Lower lobe of right lung (tissue), 2 donors: ENCODE measurements at regions not wholly inside any gene's neighbourhood (a gene's known extent, or its start where the extent isn't known, plus 50 kb on each side); places are given as distances from the start of the nearest gene placed in this dataset.

ENCODE experiments used
- ATAC-seq, 2 donors: fragments of 200-7000 bp; cut with Tn5 transposase; one replicate each; pipeline ENCODE4 v1.9.1; 2020 to 2022; ENCODE audit warnings: mild to moderate bottlenecking in 2 of 2, moderate library complexity in 2 of 2
- DNase-seq: peaks from one replicate; pipeline ENCODE4 v3.0.0-alpha.2; 2020
- H3K27ac ChIP-seq: fragments of 200-600 bp; one replicate; pipeline ENCODE4 v1.8.0; 2022
- H3K27me3 ChIP-seq: fragments of 200-600 bp; one replicate; pipeline ENCODE4 v1.8.0; 2022; ENCODE audit warnings: low read depth
- H3K36me3 ChIP-seq: fragments of 200-600 bp; one replicate; pipeline ENCODE4 v1.8.0; 2022; ENCODE audit warnings: mild to moderate bottlenecking
- H3K4me1 ChIP-seq: fragments of 200-600 bp; one replicate; pipeline ENCODE4 v1.8.0; 2022
- H3K4me3 ChIP-seq: fragments of 200-600 bp; one replicate; pipeline ENCODE4 v1.8.0; 2022; ENCODE audit warnings: mild to moderate bottlenecking
- H3K9me3 ChIP-seq: fragments of 200-600 bp; one replicate; pipeline ENCODE4 v1.8.0; 2022
- intact Hi-C: fragments of 100-400 bp; cut with DNase I; formaldehyde crosslinking; loops from one replicate; pipeline ENCODE4 v1.11.0; 2022
- TF ChIP-seq, protein P1 (sequence below): fragments of 200-600 bp; IDR thresholded peaks from one replicate; pipeline ENCODE4 v1.8.0; 2022; ENCODE audit warnings: antibody characterized with exemption, mild to moderate bottlenecking
- donor health status: DM: no; HTN: yes; CAD: no; lungs with severe emphysema.

DNA sequence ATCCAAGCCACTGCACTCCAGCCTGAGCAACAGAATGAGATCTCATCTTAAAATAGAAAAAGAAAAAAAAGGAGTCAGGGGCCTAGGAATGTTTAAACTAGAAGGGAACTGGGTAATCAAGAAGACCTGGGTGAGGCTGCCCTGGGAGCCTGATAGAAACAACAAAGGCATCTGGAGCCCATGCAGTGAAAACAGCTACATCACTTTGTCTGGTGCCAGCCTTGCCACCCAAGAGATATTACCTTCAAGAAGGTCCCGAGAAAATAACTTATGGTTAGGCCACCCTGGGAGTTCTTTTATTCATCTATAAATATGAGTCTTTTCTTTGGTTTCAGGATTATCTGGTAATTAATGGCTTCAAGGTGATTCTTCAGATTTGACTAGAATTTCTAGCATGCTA lies 412.1 kb downstream of the METTL15 start:
- Histone ChIP-seq H3K4me1 (no peaks in the 10 kb centered on the region), H3K9me3 (peaks cover 5% of the 10 kb centered on the region), H3K36me3 (no peaks in the 10 kb centered on the region), H3K27me3 (no peaks in the 10 kb centered on the region), H3K4me3 (no peak overlapping the region), H3K27ac (no peak overlapping the region)
- ATAC-seq, result no peak
- TF ChIP-seq, protein P1, sequence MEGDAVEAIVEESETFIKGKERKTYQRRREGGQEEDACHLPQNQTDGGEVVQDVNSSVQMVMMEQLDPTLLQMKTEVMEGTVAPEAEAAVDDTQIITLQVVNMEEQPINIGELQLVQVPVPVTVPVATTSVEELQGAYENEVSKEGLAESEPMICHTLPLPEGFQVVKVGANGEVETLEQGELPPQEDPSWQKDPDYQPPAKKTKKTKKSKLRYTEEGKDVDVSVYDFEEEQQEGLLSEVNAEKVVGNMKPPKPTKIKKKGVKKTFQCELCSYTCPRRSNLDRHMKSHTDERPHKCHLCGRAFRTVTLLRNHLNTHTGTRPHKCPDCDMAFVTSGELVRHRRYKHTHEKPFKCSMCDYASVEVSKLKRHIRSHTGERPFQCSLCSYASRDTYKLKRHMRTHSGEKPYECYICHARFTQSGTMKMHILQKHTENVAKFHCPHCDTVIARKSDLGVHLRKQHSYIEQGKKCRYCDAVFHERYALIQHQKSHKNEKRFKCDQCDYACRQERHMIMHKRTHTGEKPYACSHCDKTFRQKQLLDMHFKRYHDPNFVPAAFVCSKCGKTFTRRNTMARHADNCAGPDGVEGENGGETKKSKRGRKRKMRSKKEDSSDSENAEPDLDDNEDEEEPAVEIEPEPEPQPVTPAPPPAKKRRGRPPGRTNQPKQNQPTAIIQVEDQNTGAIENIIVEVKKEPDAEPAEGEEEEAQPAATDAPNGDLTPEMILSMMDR, result no peak
- intact Hi-C loops, result no loop called here
- no peak for DNase-seq

DNA sequence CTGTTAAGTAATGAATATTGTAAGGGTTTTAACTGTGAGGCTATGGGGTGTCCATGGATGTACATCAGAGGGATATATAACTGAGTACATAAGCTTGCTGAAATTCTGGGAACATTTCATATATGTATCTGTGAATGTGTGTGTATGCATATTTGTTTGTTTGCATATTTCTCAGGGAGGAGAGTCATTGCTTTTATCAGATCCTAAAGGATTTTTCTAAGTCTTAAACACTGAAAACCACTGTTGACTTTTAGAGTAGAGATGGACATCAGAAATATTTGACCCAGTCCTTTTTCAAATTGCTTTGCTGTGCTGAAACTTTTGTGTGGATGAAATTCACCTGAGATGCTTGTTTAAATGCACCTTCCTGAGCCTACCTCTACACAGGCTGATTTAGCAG lies 410.6 kb downstream of the METTL15 start:
- H3K4me1 ChIP-seq, result no peaks in the 10 kb centered on the region
- no peaks in the 10 kb centered on the region for H3K27me3 ChIP-seq
- no peaks in the 10 kb centered on the region for H3K36me3 ChIP-seq
- no peaks in the 10 kb centered on the region for H3K9me3 ChIP-seq
- H3K27ac ChIP-seq, result no peak overlapping the region
- no peak for DNase-seq
- intact Hi-C loops, result no loop called here
- TF ChIP-seq, protein P1, result no peak
- ATAC-seq, result no peak
- H3K4me3 ChIP-seq, result no peak overlapping the region

DNA sequence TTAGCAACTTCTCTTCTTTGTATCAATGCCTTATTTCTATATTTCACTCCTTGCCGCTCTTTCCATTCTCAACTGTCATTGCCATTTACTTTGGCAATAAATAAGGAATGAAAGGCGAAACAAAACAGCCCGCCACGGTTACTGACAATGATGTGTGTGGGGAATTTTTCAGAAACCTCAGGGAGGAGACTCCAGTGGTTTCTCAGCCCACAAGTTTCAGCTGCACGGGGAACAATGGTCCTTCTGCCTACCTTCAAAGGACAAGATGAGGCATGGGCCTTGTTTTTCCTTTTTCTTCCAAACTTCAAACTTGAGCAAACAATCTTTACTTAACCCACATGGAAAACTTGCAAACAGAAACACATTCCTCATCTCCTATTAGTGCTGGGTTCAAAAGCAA lies 409.4 kb downstream of the METTL15 start:
- DNase-seq (no peak), ATAC-seq (no peak)
- Histone ChIP-seq H3K9me3 (no peaks in the 10 kb centered on the region), H3K27me3 (no peaks in the 10 kb centered on the region), H3K4me3 (no peak overlapping the region), H3K36me3 (no peaks in the 10 kb centered on the region), H3K4me1 (no peaks in the 10 kb centered on the region), H3K27ac (no peak overlapping the region)
- TF ChIP-seq, protein P1, result no peak
- intact Hi-C loops, result no loop called here

DNA sequence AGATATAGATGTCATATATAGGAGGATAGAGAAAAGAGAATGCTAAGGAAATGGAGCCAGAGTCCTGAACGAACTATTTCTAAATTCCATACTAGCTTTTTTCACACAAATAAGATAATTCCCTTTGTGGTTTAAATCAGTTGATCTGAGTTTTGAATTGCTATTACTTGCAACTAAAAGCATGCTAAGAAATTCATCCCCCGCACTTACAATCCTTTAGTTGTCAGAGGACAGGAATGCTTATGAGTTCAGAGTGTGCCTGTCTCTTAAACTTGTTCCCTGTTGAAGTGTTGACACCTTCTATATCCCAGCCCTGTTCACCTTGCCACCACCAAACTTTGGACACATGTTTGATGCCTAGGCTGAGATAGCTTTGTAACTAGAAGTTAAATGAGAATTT lies 406.2 kb downstream of the METTL15 start:
- Histone ChIP-seq H3K36me3 (no peaks in the 10 kb centered on the region), H3K4me1 (no peaks in the 10 kb centered on the region), H3K4me3 (no peak overlapping the region), H3K9me3 (no peaks in the 10 kb centered on the region), H3K27me3 (no peaks in the 10 kb centered on the region), H3K27ac (no peak overlapping the region)
- TF ChIP-seq, protein P1, result no peak
- DNase-seq (no peak), ATAC-seq (no peak)
- intact Hi-C loops, result no loop called here

DNA sequence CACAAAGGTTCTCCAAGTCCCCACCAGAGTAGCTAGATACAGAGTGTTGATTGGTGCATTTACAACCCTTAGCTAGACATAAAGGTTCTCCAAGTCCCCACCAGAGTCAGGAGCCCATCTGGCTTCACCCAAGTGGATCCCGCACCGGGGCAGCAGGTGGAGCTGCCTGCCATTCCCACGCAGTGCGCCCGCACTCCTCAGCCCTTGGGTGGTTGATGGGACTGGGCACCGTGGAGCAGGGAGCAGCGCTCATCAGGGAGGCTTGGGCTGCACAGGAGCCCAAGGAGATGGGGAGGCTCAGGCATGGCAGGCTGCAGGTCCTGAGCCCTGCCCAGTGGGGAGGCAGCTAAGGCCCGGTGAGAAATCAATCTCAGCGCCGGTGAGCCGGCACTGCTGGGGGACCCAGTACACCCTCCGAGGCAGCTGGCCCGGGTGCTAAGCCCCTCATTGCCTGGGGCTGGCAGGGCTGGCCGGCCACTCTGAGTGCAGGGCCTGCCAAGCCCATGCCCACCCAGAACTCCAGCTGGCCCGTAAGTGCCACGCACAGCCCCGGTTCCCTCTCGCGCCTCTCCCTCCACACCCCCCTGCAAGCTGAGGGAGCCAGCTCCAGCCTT lies 404.1 kb downstream of the METTL15 start:
- TF ChIP-seq, protein P1, result no peak
- H3K4me1 ChIP-seq, result no peaks in the 10 kb centered on the region
- H3K9me3 ChIP-seq, result no peaks in the 10 kb centered on the region
- H3K27ac ChIP-seq, result no peak overlapping the region
- H3K36me3 ChIP-seq, result no peaks in the 10 kb centered on the region
- intact Hi-C loops, result no loop called here
- DNase-seq (no peak), ATAC-seq (no peak)
- H3K4me3 ChIP-seq, result no peak overlapping the region
- no peaks in the 10 kb centered on the region for H3K27me3 ChIP-seq

DNA sequence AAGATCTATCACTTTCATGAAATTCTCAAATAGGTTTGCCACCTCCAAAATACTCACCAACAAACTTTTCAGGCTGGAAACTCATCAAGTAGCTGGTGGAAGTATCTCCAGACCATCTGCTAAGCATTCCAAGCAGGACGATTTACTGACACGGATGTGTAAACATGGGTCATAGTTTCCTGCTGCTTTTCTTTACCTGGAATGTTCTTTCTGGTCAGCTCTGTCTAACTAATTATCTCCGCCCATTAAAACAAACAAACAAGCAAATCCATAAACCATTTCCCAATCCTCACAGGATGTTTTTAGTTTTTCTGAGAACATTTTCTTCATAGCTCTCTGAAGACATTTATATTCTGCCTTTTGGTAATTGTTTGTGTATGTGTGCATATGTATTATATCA lies 397.0 kb downstream of the METTL15 start:
- no peaks in the 10 kb centered on the region for H3K9me3 ChIP-seq
- intact Hi-C loops, result no loop called here
- TF ChIP-seq, protein P1, result no peak

More for the DNA sequence above, 397.0 kb downstream of the METTL15 start:
- no peak for DNase-seq
- Histone ChIP-seq H3K27me3 (no peaks in the 10 kb centered on the region), H3K36me3 (no peaks in the 10 kb centered on the region), H3K4me1 (no peaks in the 10 kb centered on the region), H3K4me3 (no peak overlapping the region), H3K27ac (no peak overlapping the region)
- ATAC-seq, result no peak
